ENCODE measurements at regions not wholly inside any gene's neighbourhood (a gene's known extent, or its start where the extent isn't known, plus 50 kb on each side); places are given as distances from the start of the nearest gene placed in this dataset.

- no peak for DNase-seq
These were observed 308.9 kb downstream of the ZEB2 start for GRCh38 chr2:144211065-144211464.

- DNase-seq: no peak
These were observed 309.8 kb downstream of the ZEB2 start for GRCh38 chr2:144210076-144210475.

- no peak for DNase-seq
These were observed 311.0 kb downstream of the ZEB2 start for GRCh38 chr2:144208924-144209323.

GRCh38 chr2:144206019-144206418 is 313.9 kb downstream of the ZEB2 start:
- no peak for DNase-seq

GRCh38 chr2:144201868-144202468 is 318.0 kb downstream of the ZEB2 start:
- DNase-seq: no peak

GRCh38 chr2:144201126-144201525 is 318.8 kb downstream of the ZEB2 start:
- DNase-seq: no peak

- DNase-seq: no peak
These were observed 321.8 kb downstream of the ZEB2 start for GRCh38 chr2:144198116-144198515.

- no peak for DNase-seq
These were observed 325.4 kb downstream of the ZEB2 start for GRCh38 chr2:144194326-144195071.

- DNase-seq: no peak
These were observed 328.9 kb downstream of the ZEB2 start for GRCh38 chr2:144190908-144191605.

GRCh38 chr2:144183727-144184126 is 336.2 kb downstream of the ZEB2 start:
- DNase-seq: peak; percentile 65

GRCh38 chr2:144181001-144181400 is 338.9 kb downstream of the ZEB2 start:
- DNase-seq: no peak

- no peak for DNase-seq
These were observed 339.8 kb downstream of the ZEB2 start for GRCh38 chr2:144180131-144180530.

- no peak for DNase-seq
These were observed 349.7 kb downstream of the ZEB2 start for GRCh38 chr2:144170179-144170578.

- DNase-seq: no peak
These were observed 353.2 kb downstream of the ZEB2 start for GRCh38 chr2:144166743-144167142.

GRCh38 chr2:144165599-144166250 is 354.2 kb downstream of the ZEB2 start:
- no peak for DNase-seq

- DNase-seq: no peak
These were observed 356.3 kb downstream of the ZEB2 start for GRCh38 chr2:144163592-144163991.

GRCh38 chr2:144162652-144163051 is 357.3 kb downstream of the ZEB2 start:
- DNase-seq: peak; percentile 43

GRCh38 chr2:144161061-144161460 is 358.9 kb downstream of the ZEB2 start:
- DNase-seq: no peak

GRCh38 chr2:144159240-144159639 is 360.7 kb downstream of the ZEB2 start:
- DNase-seq: no peak

- DNase-seq: no peak
These were observed 361.8 kb downstream of the ZEB2 start for GRCh38 chr2:144158096-144158495.

- DNase-seq: no peak
These were observed 362.9 kb downstream of the ZEB2 start for GRCh38 chr2:144156736-144157640.

GRCh38 chr2:144154205-144154604 is 365.7 kb downstream of the ZEB2 start:
- DNase-seq: no peak
